Adrenal gland (tissue), 9 donors: ENCODE measurements at regions not wholly inside any gene's neighbourhood (a gene's known extent, or its start where the extent isn't known, plus 50 kb on each side); places are given as distances from the start of the nearest gene placed in this dataset.

Experiments used
- DNase-seq, 7 donors: peaks; one replicate each; pipeline ENCODE4 v3.0.0-alpha.2; 2019 to 2020
- H3K27ac ChIP-seq, 5 donors: fragments of 200-600 bp; sonication (generic) in 4 of 5; 1 replicate in 3 of 5; 2 replicates in 2 of 5; pipeline versions ENCODE4 v1.5.1 to v1.8.0; 2016 to 2020; ENCODE audit warnings: mild to moderate bottlenecking in 1 of 5
- H3K27me3 ChIP-seq: fragments of 200-600 bp; 2 replicates; pipeline ENCODE4 v1.8.0; 2021
- H3K36me3 ChIP-seq, 2 donors: fragments of 200-600 bp; replicated peaks in 1 of 2; 1 replicate in 1 of 2; 2 replicates in 1 of 2; pipeline versions ENCODE4 v1.5.1 to v1.8.0; 2018 to 2022
- H3K4me1 ChIP-seq, 2 donors: fragments of 200-600 bp; replicated peaks in 1 of 2; 1 replicate in 1 of 2; 2 replicates in 1 of 2; pipeline versions ENCODE4 v1.5.1 to v1.8.0; 2018 to 2021
- H3K4me3 ChIP-seq, 4 donors: fragments of 200-600 bp; sonication (generic) in 3 of 4; one replicate each; pipeline ENCODE4 v1.5.1; 2016 to 2018
- H3K9me3 ChIP-seq, 3 donors: fragments of 200-600 bp; sonication (generic) in 1 of 3; replicated peaks in 1 of 3; 1 replicate in 2 of 3; 2 replicates in 1 of 3; pipeline versions ENCODE4 v1.5.1 to v1.8.0; 2016 to 2021
- CTCF ChIP-seq, 6 experiments: fragments of 450-650 bp in 4 of 6; fragments of 200-600 bp in 2 of 6; sonication (generic) in 1 of 6; IDR thresholded peaks; 1 replicate in 5 of 6; 2 replicates in 1 of 6; pipeline versions ENCODE4 v1.5.1 to v1.8.0; 2016 to 2021; ENCODE audit warnings: antibody characterized with exemption in 6 of 6, mild to moderate bottlenecking in 2 of 6, moderate library complexity in 1 of 6
- POLR2A ChIP-seq, 2 donors: fragments of 450-650 bp; IDR thresholded peaks; one replicate each; pipeline ENCODE4 v1.6.1; 2017; ENCODE audit warnings: antibody characterized with exemption in 2 of 2, mild to moderate bottlenecking in 2 of 2, moderate library complexity in 1 of 2
- WGBS, 4 donors: extraction: QIAGEN DNeasy Blood & Tissue Kit in 2 of 4; methylation state at CpG; one replicate each; pipeline versions ENCODE4 v1.1.5 to v1.1.7; 2013 to 2017; 5-methylcytosine and 5-hydroxymethylcytosine counted together
- intact Hi-C, 2 donors: fragments of 100-400 bp; cut with DNase I; formaldehyde crosslinking; loops; one replicate each; pipeline versions ENCODE4 v1.14.1 to v1.15.0; 2022 to 2023
- donor health status: healthy with polysubstance abuse.
- donor health status: Bipolar disorder and iron deficiency.
- donor health status: DM: yes; HTN: yes; CAD: no.
- donor health status: DM: no; HTN: no; CAD: no.
- donor health status: DM: no; HTN: no; CAD: no.

GRCh38 chr13:23060959-23061358 is 119.8 kb upstream of the SGCG start:
- intact Hi-C loops, result no loop called here
- TF ChIP-seq POLR2A (IDR thresholded peaks at IDR 0.05) (no peak), CTCF (IDR thresholded peaks at IDR 0.05) (no peak)

DNA sequence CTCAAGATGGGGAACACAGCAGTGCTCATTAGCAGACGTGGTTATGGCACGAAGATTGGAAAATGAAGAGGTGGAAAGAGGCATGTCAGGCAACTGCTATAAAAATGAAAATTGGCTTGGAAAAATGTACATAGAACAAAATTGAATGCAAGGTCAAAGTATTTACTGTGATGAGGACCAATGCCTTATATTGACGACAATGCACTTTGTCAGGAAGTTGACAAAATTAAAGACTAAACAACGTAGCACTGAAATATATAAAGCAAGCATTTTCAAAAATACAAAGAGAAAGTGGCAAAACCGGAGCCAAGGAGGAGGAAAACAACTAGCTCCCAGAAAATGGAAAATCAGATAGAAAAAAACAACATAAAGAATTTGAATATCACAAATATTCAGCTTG is 113.7 kb upstream of the SGCG start:
- Histone ChIP-seq H3K27ac (no peak overlapping the region), H3K9me3 (no peaks in the 10 kb centered on the region), H3K4me3 (no peak overlapping the region), H3K36me3 (no peaks in the 10 kb centered on the region), H3K27me3 (no peaks in the 10 kb centered on the region), H3K4me1 (no peaks in the 10 kb centered on the region)
- 74 to 78% (median 77%) methylated on average over 5 of the region's 5 CpGs for WGBS, 4 donors
- intact Hi-C loops, result no loop called here
- no peak for DNase-seq
- TF ChIP-seq CTCF (IDR thresholded peaks at IDR 0.05), result no peak
- no peak for TF ChIP-seq POLR2A (IDR thresholded peaks at IDR 0.05)

More at GRCh38 chr13:23060959-23061358, 119.8 kb upstream of the SGCG start:
- H3K4me1 ChIP-seq, result no peaks in the 10 kb centered on the region
- H3K27me3 ChIP-seq, result no peaks in the 10 kb centered on the region
- WGBS, 4 donors, result 72 to 84% (median 84%) methylated on average over 1 of the region's 1 CpG; no CpG with 5 or more reads in 1 of the 4 donors
- H3K36me3 ChIP-seq, result no peaks in the 10 kb centered on the region
- H3K27ac ChIP-seq, result no peak overlapping the region
- H3K4me3 ChIP-seq, result no peak overlapping the region
- no peaks in the 10 kb centered on the region for H3K9me3 ChIP-seq
- DNase-seq, result no peak

DNA sequence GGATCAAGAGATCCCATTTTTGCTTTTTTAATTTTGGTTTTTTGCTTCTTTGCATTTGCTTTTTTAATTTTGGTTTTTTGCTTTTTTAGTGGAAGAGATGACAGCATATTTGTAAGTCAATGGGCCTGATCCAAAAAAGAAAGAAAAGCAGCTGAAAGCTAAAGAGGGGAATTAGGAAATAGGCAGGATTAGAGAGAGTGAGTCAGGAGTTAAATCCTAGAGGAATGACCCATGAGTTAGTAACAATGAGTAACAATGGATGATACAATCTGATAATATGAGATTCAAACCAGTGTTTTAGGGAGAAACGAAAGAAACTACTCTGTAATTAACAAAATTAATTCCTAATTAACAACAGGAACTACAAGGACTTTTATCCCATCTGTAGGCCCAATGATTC is 111.2 kb upstream of the SGCG start:
- intact Hi-C loops, result no loop called here
- Histone ChIP-seq H3K36me3 (no peaks in the 10 kb centered on the region), H3K9me3 (no peaks in the 10 kb centered on the region), H3K27ac (no peak overlapping the region), H3K4me3 (no peak overlapping the region), H3K27me3 (no peaks in the 10 kb centered on the region), H3K4me1 (no peaks in the 10 kb centered on the region)
- TF ChIP-seq CTCF (IDR thresholded peaks at IDR 0.05) (no peak), POLR2A (IDR thresholded peaks at IDR 0.05) (no peak)
- no peak for DNase-seq
- WGBS, 4 donors, result 57 to 67% (median 62%) methylated on average over 1 of the region's 1 CpG

DNA sequence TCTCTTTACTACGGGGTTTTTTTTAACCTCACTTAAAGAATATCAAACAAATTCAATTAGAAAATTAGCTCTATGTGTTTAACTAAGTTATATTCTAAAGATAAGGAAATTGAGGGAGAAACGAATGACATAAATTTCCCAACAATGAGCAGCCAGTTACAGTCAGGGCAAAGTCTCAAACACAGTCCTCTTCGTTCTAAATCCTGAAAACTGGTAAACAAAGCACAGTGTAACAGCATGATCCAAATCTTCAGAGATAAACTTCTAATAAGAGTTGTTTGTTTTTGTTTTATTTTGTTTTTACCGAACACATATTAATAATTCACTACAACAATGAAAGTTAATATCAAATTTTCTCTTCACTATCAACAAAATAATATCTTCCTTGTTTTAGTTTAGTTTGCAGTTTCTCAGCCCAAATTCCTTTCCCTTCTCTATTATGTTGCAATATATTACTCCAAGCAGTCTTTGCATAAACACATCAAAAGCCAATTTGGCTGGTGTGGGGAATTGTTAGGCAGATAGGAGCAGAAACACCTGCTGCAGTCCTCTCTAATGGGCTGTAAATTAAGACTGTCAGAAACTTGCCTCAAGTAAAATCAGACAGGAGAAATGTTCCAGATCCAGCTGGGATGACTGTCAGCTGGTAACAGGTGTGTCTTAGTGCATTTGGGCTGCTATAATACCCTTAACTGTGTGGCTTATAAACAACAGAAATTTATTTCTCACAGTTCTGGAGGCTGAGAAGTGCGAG is 106.5 kb upstream of the SGCG start:
- no peaks in the 10 kb centered on the region for H3K36me3 ChIP-seq
- intact Hi-C loops, result no loop called here
- H3K27ac ChIP-seq, result no peak overlapping the region
- no peaks in the 10 kb centered on the region for H3K27me3 ChIP-seq
- H3K4me3 ChIP-seq, result no peak overlapping the region
- H3K9me3 ChIP-seq, result no peaks in the 10 kb centered on the region
- TF ChIP-seq POLR2A (IDR thresholded peaks at IDR 0.05), result no peak
- TF ChIP-seq CTCF (IDR thresholded peaks at IDR 0.05), result no peak
- WGBS, 4 donors, result 46 to 60% (median 52%) methylated on average over 5 of the region's 5 CpGs
- no peak for DNase-seq
- H3K4me1 ChIP-seq, result no peaks in the 10 kb centered on the region
